HG03342 (cell line): ENCODE measurements at regions not wholly inside any gene's neighbourhood (a gene's known extent, or its start where the extent isn't known, plus 50 kb on each side); places are given as distances from the start of the nearest gene placed in this dataset.
"Not testable (repeated sequence)": the region's sequence is repeated elsewhere in the genome, so short reads cannot be mapped to it uniquely, and the experiment has no call there.

Experiments used
- ATAC-seq: cut with Tn5 transposase; IDR thresholded peaks from one replicate; pipeline ENCODE4 v1.9.1; 2021; ENCODE audit warnings: mild to moderate bottlenecking, moderate library complexity; ENCODE audit not compliant: unreplicated experiment

DNA sequence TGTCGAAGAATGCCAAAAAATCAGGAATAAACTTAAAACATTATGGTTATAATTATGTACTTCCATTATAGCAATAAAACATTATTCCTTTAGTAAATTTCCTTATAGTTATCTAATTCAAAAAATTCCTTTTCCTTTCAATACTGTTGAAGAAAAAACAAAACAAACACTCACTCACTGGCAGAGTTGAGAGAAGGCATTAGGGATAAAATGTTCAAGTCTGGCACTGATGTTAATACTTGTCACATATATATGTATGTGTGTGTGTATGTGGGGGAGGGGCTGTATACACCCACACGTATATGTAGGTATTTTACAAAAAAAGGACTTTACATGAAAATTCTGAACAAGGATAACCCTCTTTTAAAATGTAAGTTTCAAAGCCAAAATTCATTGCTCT, 150.2 kb upstream of the MEOX2 start:
- no peak for ATAC-seq

- ATAC-seq: no peak
Observed at GRCh38 chr7:15836041-15836440, 149.6 kb upstream of the MEOX2 start.

DNA sequence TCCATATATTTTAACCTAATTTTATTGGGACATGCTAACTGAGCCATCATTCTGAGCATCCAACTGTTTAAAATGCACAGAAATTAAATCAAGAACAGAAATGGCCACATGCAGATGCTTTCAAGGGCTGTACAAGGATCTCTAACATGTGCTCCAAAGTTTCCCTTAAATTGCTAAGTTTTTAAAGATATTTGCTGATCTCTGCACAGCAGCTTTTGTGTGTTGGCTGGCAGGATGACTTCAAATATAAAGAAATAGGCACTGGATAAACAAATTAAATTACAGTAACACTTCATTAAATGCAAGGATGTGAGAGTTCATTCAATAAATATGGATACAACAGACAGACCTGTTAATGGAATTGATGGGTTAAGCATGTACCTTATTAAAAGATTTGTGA, 148.0 kb upstream of the MEOX2 start:
- ATAC-seq: no peak

GRCh38 chr7:15832996-15833395, 146.5 kb upstream of the MEOX2 start:
- no peak for ATAC-seq

GRCh38 chr7:15831606-15832005, 145.1 kb upstream of the MEOX2 start:
- no peak for ATAC-seq

- ATAC-seq: no peak
Observed at GRCh38 chr7:15829691-15830090, 143.2 kb upstream of the MEOX2 start.

GRCh38 chr7:15828881-15829280, 142.4 kb upstream of the MEOX2 start:
- ATAC-seq: no peak

DNA sequence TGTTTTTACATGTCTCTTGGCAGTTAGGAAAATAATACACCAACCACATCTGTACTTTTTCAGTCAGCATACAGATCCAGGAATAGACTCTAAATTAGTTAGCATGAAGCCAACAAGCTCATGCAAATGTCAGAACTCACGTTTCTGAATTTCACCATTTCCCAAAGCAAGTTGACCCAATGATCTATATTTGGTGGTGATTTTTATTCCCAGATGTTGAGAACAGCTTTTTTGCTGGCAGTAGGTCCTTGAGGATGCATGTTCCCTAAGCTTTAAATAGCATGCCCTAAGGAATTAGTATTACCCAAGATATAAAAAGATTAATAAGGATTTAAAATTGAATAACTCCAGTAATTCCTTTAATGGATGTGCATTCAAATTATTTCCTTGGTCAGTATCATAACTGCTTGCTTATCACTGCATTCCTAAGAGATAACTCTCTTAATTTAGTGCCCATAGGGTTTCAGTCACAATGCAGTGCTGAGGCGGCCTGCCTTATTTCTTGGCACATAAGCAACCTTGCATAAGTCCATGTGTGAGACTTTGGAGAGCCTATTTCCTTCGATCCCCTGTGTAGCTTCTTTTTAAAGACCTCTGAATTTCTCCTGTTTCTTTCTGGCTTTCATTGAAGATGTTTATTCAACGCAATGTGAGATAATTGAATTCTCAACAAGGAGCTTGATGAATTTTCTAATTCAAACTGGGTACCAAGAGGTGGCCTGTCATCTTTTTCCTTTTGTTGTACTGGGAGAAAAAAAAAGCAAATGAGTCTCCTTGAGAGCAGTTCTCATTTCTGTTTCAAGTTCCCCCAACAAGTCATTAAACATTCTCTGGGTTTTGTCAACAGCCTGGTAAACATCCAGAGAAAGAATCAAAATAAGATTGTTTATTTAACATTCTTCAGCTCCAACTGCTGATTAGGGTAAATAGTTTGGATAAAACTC, 135.3 kb upstream of the MEOX2 start:
- no peak for ATAC-seq

DNA sequence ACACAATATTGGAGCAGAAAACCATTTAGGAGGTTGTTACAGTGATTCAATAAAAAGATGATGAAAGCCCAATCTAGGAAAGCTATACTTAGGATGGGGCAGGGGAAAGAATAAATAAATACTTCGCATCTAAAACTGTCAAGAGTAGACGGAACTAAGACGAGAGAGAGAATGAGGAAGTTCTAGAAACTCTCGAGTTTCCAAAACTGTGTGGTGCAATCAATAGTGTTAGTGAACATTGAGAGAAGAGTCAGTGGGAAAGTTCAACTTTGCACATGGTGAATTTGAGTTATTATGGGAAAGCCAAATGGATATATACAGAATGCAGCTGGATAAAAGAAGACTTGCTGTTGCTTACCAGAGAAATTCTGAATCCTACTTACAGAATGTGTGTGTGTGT, 133.8 kb upstream of the MEOX2 start:
- ATAC-seq: no peak

DNA sequence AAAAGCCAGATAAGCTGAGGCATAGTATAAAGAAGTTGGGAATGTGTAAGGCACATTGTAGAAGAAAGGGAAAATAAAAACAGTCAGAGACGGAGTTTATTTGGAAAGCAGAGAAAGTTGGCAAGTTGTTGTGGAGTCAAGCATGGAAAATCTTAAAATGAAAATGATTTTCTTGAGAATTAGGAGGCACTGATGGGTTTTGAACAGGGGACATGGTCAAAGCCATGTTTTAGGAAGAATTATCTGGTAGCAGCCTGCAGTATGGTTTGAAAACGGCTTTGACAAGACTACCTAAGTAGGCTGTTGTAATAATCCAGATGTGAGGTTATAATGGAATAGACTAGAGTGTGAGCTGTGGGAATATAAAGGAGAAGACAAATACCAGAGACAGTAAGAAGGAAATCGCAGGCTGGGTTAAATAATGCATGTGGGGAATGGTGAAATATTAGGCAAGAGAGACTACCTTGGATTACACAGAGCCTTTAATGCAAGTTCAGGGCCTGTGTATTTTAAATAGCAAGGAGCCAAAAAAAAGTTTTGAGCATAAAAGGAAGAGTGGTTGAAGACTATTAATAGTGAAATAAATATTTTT, 130.4 kb upstream of the MEOX2 start:
- no peak for ATAC-seq

DNA sequence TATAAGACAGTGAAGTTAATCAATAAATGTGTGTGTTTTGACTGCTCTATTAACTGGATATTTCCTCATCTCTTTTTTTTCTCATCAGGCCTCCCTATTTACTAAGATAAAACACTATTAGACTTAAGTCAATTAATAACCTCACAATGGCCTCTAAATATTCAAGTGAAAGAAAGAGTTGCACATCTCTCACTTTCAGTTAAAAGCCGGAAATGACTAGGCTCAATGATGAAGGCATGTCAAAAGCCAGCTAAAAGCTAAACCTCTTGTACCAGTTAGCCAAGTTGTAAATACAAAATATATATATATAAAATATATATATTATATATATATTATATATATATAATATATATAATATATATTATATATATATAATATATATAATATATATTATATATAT, 127.0 kb upstream of the MEOX2 start:
- ATAC-seq: no peak

DNA sequence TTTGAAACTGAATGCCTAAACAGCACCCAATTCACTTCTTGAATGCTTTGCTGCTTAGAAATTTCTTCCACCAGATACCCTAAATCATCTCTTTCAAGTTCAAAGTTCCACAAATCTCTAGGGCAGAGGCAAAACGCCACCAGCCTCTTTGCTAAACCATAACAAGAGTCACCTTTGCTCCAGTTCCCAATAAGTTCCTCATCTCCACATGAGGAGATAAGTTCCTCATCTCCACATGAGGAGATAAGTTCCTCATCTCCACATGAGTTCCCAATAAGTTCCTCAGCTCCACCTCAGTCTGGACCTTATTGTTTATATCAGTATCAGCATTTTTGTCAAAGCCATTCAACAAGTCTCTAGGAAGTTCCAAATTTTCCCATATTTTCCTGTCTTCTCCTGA, 123.9 kb upstream of the MEOX2 start:
- ATAC-seq: not testable (repeated sequence)

DNA sequence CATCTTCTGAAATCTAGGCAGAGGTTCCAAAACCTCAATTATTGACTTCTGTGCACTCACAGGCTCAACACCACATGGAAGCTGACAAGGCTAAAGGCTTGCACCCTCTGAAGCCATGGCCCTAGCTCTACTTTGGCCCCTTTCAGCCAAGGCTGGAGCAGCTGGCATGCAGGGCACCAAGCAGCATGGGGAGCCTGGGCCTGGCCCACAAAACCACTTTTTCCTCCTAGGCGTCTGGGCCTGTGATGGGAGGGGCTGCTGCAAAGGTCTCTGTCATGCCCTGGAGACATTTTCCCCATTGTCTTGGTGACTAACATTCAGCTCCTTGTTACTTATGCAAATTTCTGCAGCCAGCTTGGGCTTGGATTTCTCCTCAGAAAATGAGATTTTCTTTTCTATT, 123.5 kb upstream of the MEOX2 start:
- ATAC-seq: not testable (repeated sequence)

GRCh38 chr7:15805891-15806290, 119.4 kb upstream of the MEOX2 start:
- ATAC-seq: no peak

DNA sequence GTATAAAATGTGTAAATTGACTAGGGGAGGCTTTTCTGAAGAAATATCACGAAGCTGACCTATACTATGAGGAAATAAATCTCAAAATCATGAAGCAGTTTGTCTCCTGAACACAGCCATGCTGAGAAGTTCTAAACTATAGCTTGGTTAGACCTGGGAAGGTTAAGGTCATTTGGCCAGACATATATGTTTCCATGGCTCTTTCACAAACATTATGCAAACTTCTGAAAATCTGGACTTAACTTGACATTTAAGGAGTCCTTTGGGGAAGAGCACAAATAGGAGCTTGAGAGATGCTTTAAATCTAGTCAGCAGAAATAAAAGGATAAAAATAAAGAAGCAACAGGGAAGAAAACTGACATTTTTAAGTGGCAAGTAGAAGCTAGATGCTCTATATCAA, 115.9 kb upstream of the MEOX2 start:
- no peak for ATAC-seq

DNA sequence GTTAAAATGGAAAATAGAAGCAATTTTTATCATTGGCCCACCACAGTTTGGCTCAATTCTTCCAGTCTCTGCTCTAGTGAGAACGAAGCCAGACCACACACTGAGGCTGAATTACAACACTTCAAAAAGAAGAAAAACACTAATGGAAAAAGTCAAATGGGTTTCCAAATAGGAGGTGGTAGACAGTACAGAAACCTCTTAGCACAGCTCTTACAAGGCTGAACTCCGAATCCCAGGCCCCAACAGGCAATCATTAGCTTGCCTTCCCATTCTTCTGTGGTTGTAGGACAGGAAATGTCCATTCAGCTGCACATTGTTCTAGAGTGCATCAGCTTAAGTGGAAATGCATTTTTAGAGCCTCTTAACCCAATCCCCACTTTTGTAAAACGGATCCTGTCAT, 115.1 kb upstream of the MEOX2 start:
- no peak for ATAC-seq

- no peak for ATAC-seq
Observed at GRCh38 chr7:15801041-15801440, 114.6 kb upstream of the MEOX2 start.

GRCh38 chr7:15798081-15798480, 111.6 kb upstream of the MEOX2 start:
- ATAC-seq: no peak

- ATAC-seq: no peak
Observed at GRCh38 chr7:15795393-15795792, 108.9 kb upstream of the MEOX2 start.

GRCh38 chr7:15794801-15795200, 108.3 kb upstream of the MEOX2 start:
- no peak for ATAC-seq

- no peak for ATAC-seq
Observed at GRCh38 chr7:15784694-15785030, 98.2 kb upstream of the MEOX2 start.

- no peak for ATAC-seq
Observed at GRCh38 chr7:15783987-15784693, 97.7 kb upstream of the MEOX2 start.
